DMS79 (cell line): ENCODE measurements at regions not wholly inside any gene's neighbourhood (a gene's known extent, or its start where the extent isn't known, plus 50 kb on each side); places are given as distances from the start of the nearest gene placed in this dataset.

ENCODE experiments used
- DNase-seq: peaks from one replicate; lab custom pipeline; 2025; lab: John Stamatoyannopoulos, UW

DNA sequence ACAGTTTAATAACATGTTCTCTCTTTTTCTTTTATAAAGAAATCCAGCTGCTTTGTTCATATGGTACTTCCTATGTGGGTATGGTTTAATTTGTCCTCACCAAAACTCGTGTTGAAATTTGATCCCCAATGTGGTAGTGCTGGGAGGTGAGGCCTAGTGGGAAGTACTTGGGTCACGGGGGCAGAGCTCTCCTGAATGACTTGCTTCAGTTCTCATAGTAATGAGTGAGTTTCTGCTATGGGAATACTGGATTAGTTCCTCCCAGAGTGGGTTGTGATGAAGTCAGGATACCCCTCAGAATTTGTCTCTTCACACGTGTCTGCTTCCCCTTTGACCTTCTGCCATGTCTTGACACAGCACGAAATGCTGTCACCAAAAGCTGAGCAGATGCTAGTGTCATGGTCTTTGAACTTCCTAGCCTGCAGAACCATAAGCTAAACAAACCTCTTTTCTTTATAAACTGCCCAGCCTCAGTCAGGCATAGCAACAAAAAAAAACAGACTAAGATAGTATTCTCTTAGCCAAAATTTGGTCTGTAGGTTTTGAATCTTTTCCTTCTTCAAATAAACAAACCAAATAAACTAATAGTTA lies 87.8 kb upstream of the HS3ST5 start:
- DNase-seq, result no peak

DNA sequence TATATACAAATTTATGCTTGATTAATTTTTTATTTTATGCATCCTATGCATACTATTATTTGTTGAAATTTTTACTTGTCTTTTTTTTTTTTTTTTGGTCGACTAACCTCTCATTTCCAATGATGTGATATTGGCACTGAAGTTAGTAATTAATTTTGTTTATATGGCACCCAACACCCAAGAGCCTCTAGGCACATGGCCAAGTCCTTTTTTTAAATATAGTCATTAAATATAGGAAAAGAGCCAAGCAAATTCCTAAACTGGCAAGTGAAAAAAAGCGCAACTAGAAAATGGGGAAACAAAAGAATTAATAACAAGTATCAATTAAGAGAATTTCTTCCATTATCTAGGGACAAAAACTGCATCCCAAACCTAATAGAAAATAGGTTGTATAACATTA lies 85.5 kb upstream of the HS3ST5 start:
- no peak for DNase-seq

DNA sequence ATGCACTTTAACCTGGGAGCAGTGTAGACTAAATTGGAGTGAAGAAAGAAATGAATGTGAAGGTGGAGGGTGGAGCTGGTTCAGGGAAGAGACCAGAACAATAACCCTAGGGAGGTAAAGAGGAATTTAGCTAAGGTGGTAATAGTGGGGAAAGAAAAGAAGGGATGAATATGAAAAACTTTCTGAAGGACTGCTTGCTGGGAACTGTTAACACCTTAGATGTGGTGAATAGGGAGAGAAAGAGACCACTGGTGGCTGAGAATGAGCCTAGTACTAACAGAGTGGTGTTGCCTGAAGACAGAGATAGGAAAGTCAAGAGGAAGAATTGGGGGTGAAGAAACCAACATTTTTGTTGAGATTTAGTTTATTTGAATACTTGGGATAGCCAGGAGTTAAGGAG lies 78.4 kb upstream of the HS3ST5 start:
- no peak for DNase-seq

DNA sequence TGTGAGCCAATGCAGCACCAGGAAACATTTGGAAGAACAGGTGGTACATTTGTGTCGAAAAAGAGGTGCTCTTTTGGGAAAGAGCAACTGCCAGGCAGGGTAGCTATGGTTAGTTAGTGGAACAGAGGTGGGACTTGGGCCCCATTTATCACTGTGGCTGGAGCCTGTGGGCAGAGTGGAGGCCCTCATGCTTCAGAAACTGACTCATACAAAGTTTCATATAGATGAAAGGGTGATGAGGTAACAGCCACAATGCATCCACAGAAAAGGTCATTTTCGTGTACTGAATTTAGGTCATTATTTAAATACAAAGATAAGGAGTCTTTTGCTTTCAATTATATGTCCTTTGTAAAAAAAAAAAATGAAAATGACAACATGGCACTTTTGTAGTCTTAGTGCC lies 76.4 kb upstream of the HS3ST5 start:
- no peak for DNase-seq

DNA sequence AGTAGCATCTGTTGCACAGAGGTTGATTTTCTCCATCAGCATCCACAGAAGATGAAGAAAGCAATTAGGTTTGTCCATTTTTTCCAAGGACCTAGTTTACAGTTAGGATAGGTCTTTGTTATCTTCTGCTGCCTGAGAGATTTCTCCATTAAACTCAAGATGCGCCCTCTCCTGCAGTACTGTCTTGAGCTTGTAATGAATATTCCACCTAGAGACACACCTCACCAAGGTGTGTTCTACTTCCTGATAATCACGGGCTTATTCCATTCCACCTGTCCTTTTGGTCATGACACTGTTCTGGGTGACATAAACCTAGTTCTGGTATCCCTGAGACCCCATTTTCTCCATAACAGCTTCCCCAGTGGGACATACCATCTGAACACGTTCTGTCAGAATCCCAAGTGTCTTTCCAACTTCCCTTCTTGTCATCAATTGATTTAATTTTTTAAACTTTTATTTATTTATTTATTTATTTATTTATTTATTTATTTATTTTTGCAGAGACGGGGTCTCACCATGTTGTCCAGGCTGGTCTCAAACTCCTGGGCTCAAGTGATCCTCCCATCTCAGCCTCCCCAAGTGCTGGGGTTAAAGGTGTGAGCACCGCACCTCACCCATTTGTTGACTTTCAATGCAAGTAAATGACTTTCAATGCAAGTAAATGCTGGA lies 75.6 kb upstream of the HS3ST5 start:
- DNase-seq, result no peak

DNA sequence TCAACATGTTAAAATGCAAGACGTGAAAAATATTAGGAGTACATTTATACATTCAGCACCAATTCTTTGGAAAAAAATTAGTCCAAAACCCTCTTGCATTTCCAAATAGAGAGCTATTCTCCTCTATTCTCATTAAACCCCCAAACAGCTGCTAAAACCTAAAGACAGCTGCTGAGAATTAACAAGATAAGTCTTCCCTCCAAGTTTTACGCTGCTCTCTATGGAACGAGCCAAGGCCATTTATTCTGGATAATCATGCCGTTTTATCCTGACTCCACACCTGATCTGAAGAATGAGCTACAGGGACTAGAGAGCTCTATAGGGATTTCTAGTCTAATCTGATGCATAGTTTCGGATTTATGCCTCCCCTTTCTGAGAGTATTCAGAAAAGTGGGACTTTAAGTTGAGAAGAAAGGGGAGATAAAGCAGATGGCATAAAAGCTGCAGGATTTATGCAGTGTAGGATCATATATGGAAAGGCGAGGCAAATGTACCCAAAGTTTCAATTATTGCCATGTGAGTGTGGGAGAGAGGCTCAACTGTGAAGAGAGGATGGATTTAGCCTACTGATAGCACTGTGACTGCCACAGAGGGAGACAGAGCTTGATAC lies 64.7 kb upstream of the HS3ST5 start:
- DNase-seq, result no peak

DNA sequence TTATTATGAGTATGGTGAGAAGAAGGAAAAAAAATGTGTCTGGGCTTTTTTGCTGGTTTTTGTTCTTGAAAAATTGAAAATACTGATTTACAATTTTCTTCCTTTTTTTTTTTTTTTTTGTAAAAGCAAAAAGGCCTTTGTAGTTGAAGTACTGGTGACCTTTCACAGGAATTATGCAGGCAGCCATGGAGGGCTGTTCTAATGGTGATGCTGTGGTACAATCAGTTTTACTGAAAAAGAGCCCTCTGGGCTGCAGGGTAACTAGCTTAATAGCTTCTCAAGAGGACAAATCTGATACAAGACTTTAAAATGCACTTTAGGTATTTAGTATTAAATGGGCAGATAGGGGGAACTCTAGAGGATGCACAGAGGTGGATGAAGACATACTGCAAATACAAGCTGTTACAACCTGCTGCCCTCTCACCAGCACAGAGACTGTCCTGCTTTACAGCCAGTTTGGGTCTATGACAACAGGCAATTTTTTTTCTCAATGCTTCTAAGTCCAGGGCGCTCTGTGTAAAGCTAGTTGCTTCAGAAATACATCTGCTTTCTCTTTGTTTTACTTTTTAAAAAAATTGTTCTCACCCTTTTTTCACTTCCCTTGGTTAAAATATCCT lies 61.6 kb upstream of the HS3ST5 start:
- DNase-seq, result no peak

DNA sequence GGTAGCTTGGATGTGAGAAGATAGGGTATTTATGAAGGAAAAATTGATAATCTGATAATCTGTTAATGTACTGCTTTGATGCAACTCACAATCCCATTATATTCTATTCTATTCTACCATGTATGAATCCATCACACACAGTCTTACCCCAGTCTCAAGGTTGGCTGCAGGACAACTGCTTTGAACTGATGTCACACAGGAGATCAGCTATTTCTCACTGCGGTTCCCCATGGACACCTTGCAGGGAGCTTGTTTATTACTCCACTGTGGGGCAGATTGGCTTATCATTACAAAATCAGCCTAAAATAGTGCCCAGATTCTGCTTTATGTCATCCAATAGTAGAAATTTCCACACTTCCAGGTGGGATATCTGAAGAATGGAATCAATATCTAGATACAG lies 61.0 kb upstream of the HS3ST5 start:
- no peak for DNase-seq

DNA sequence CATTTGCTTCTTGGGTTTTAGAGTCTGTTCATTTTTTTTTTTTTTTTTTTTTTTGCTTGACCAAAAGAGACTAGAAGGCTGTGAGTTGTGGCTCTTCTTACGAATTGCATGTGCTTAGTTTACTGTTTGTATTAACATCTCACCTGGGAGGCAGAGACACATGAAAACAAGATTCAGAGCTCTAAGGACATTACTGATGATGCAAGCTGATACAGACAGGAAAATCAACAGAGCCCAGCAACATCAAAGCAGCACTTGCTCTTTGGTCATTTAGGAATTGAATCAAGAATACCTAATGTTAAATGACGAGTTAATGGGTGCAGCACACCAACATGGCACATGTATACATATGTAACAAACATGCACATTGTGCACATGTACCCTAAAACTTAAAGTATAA lies 55.7 kb upstream of the HS3ST5 start:
- DNase-seq, result no peak
